AG10803 (cell line): ENCODE measurements at regions not wholly inside any gene's neighbourhood (a gene's known extent, or its start where the extent isn't known, plus 50 kb on each side); places are given as distances from the start of the nearest gene placed in this dataset.

Source experiments
- DNase-seq: peaks from one replicate; pipeline ENCODE4 v3.0.0; 2010; ENCODE audit warnings: low read depth
- H3K4me3 ChIP-seq: 2 replicates; pipeline ENCODE4 v1.5.1; 2011; ENCODE audit warnings: mild to moderate bottlenecking, low read length, control low read depth
- CTCF ChIP-seq: conservative IDR thresholded peaks from 2 replicates; pipeline ENCODE4 v1.5.1; 2011; ENCODE audit warnings: mild to moderate bottlenecking, low read length, control low read depth, inconsistent platforms

- no peak for TF ChIP-seq CTCF
- DNase-seq, result no peak
These were observed 754.5 kb downstream of the C6orf118 start for GRCh38 chr6:164554700-164555476.

GRCh38 chr6:164554226-164554625 is 755.2 kb downstream of the C6orf118 start:
- H3K4me3 ChIP-seq, result no peak overlapping the region
- no peak for TF ChIP-seq CTCF
- no peak for DNase-seq

More at GRCh38 chr6:164554700-164555476, 754.5 kb downstream of the C6orf118 start:
- no peak overlapping the region for H3K4me3 ChIP-seq

GRCh38 chr6:164551706-164552105 is 757.7 kb downstream of the C6orf118 start:
- TF ChIP-seq CTCF, result no peak
- H3K4me3 ChIP-seq, result no peak overlapping the region
- DNase-seq, result no peak

GRCh38 chr6:164547076-164547475 is 762.3 kb downstream of the C6orf118 start:
- H3K4me3 ChIP-seq, result no peak overlapping the region
- no peak for DNase-seq
- no peak for TF ChIP-seq CTCF

GRCh38 chr6:164546263-164546662 is 763.1 kb downstream of the C6orf118 start:
- H3K4me3 ChIP-seq, result no peak overlapping the region
- DNase-seq, result no peak
- no peak for TF ChIP-seq CTCF

GRCh38 chr6:164534070-164534766 is 775.2 kb downstream of the C6orf118 start:
- no peak for TF ChIP-seq CTCF
- DNase-seq, result no peak
- no peak overlapping the region for H3K4me3 ChIP-seq

- DNase-seq, result no peak
These were observed 776.4 kb downstream of the C6orf118 start for GRCh38 chr6:164533045-164533362.

More at GRCh38 chr6:164533045-164533362, 776.4 kb downstream of the C6orf118 start:
- H3K4me3 ChIP-seq, result no peak overlapping the region
- TF ChIP-seq CTCF, result no peak
